ENCODE measurements at regions not wholly inside any gene's neighbourhood (a gene's known extent, or its start where the extent isn't known, plus 50 kb on each side); places are given as distances from the start of the nearest gene placed in this dataset.

DNA sequence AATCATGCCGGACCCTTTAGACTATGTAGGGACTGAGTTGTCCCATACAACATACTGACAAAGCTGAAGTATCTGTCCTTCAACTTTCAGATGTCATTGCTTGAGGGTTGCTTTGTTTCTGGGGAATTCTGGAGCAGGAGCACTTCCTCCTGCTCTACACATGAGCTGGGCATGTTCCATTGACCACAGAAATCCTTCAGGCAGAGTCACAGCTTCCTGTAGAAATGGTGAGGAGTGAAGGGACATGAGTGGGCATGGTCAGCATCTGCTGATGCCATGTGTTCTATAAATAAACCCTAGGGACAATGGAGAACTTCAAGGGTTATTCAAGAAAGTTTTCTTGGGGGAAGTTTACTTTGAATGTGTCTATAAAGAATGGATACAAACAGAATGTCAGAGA lies 296.6 kb upstream of the FBXL7 start:
- Histone ChIP-seq H3K9me2 (replicated peaks; ENCODE audit: insufficient read depth, low read length) (no peaks in the 10 kb centered on the region), H3K9me3 (replicated peaks; ENCODE audit: insufficient read depth, low read length) (no peaks in the 10 kb centered on the region), H3K4me1 (ENCODE audit: low read length) (no peaks in the 10 kb centered on the region), H3K4me2 (ENCODE audit: low read depth, low read length) (no peak overlapping the region), H2AFZ (ENCODE audit: low read length) (no peak overlapping the region), H3K9ac (ENCODE audit: low read length) (no peak overlapping the region), H3K79me2 (ENCODE audit: low read length) (no peaks in the 10 kb centered on the region), H3K36me3 (replicated peaks; ENCODE audit: insufficient read depth, low read length) (no peaks in the 10 kb centered on the region), H3K27ac (ENCODE audit: low read length) (no peak overlapping the region), H3F3A (ENCODE audit: insufficient read depth, low read length) (no peaks in the 10 kb centered on the region), H3K4me3 (ENCODE audit: low read length) (no peak overlapping the region), H3K27me3 (replicated peaks; ENCODE audit: insufficient read depth, low read length) (no peaks in the 10 kb centered on the region), H4K20me1 (ENCODE audit: insufficient read depth, low read length) (no peaks in the 10 kb centered on the region)
- TF ChIP-seq EZH2phosphoT487 (IDR thresholded peaks at IDR 0.05; ENCODE audit: low read length) (no peak), EZH2 (optimal IDR thresholded peaks at IDR 0.05; ENCODE audit: low read depth, low read length) (no peak)
- TF ChIP-seq, protein P1, sequence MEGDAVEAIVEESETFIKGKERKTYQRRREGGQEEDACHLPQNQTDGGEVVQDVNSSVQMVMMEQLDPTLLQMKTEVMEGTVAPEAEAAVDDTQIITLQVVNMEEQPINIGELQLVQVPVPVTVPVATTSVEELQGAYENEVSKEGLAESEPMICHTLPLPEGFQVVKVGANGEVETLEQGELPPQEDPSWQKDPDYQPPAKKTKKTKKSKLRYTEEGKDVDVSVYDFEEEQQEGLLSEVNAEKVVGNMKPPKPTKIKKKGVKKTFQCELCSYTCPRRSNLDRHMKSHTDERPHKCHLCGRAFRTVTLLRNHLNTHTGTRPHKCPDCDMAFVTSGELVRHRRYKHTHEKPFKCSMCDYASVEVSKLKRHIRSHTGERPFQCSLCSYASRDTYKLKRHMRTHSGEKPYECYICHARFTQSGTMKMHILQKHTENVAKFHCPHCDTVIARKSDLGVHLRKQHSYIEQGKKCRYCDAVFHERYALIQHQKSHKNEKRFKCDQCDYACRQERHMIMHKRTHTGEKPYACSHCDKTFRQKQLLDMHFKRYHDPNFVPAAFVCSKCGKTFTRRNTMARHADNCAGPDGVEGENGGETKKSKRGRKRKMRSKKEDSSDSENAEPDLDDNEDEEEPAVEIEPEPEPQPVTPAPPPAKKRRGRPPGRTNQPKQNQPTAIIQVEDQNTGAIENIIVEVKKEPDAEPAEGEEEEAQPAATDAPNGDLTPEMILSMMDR (IDR thresholded peaks at IDR 0.05; ENCODE audit: low read length), result no peak
- no peak for DNase-seq

DNA sequence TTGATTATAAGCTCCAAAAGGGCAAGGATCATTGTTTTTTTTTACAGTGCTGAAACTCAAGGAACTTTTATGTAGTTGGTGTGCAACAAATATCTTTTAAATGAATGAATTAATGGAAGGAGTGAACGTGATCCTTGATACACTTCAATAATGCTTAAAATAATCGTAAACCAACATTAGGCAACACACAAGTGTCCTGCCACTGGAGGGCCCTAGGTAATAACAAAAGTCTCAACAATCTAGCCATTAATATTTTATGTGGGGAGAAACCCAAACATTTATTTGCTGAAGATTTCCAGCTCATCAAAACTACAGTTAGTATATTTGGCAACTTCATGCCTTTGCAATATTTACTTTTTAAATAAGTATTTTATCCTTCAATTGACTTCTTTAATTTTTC lies 309.0 kb upstream of the FBXL7 start:
- Histone ChIP-seq H3K9me2 (replicated peaks; ENCODE audit: insufficient read depth, low read length) (no peaks in the 10 kb centered on the region), H3K79me2 (ENCODE audit: low read length) (no peaks in the 10 kb centered on the region), H2AFZ (ENCODE audit: low read length) (no peak overlapping the region), H3K4me3 (ENCODE audit: low read length) (no peak overlapping the region), H3F3A (ENCODE audit: insufficient read depth, low read length) (no peaks in the 10 kb centered on the region), H3K36me3 (replicated peaks; ENCODE audit: insufficient read depth, low read length) (no peaks in the 10 kb centered on the region), H3K9ac (ENCODE audit: low read length) (no peak overlapping the region), H3K4me2 (ENCODE audit: low read depth, low read length) (no peak overlapping the region), H3K4me1 (ENCODE audit: low read length) (no peaks in the 10 kb centered on the region), H4K20me1 (ENCODE audit: insufficient read depth, low read length) (no peaks in the 10 kb centered on the region), H3K27ac (ENCODE audit: low read length) (no peak overlapping the region), H3K27me3 (replicated peaks; ENCODE audit: insufficient read depth, low read length) (no peaks in the 10 kb centered on the region), H3K9me3 (replicated peaks; ENCODE audit: insufficient read depth, low read length) (no peaks in the 10 kb centered on the region)
- TF ChIP-seq, protein P1 (IDR thresholded peaks at IDR 0.05; ENCODE audit: low read length), result no peak
- no peak for TF ChIP-seq EZH2phosphoT487 (IDR thresholded peaks at IDR 0.05; ENCODE audit: low read length)
- TF ChIP-seq EZH2 (optimal IDR thresholded peaks at IDR 0.05; ENCODE audit: low read depth, low read length), result no peak
- DNase-seq, result no peak

DNA sequence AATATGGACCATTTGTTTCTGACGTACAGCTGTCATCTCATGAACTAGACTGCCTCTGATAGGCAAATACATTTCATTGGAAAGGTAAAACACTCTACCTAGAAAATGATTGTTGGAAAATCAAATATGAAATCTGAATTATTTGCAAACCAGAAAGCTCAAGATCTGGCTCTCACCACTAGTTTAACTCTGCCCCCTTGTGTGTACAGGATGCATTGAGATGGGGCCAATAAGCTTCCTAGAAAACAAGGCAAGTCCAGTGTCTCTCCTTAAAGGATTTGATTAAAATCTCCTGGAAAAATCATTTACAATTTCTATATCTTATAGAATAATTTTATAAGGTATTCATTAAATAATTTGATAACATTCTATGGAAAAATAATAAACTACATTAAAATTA lies 311.9 kb upstream of the ANKH start:
- DNase-seq, result no peak
- no peak overlapping the region for H2AFZ ChIP-seq (ENCODE audit: low read length)
- no peaks in the 10 kb centered on the region for H3F3A ChIP-seq (ENCODE audit: insufficient read depth, low read length)
- H3K4me3 ChIP-seq (ENCODE audit: low read length), result no peak overlapping the region
- no peaks in the 10 kb centered on the region for H3K79me2 ChIP-seq (ENCODE audit: low read length)
- no peak overlapping the region for H3K27ac ChIP-seq (ENCODE audit: low read length)
- no peaks in the 10 kb centered on the region for H3K36me3 ChIP-seq (replicated peaks; ENCODE audit: insufficient read depth, low read length)
- H3K4me2 ChIP-seq (ENCODE audit: low read depth, low read length), result no peak overlapping the region
- no peak for TF ChIP-seq EZH2 (optimal IDR thresholded peaks at IDR 0.05; ENCODE audit: low read depth, low read length)
- H4K20me1 ChIP-seq (ENCODE audit: insufficient read depth, low read length), result no peaks in the 10 kb centered on the region
- H3K9me2 ChIP-seq (replicated peaks; ENCODE audit: insufficient read depth, low read length), result no peaks in the 10 kb centered on the region
- H3K4me1 ChIP-seq (ENCODE audit: low read length), result no peaks in the 10 kb centered on the region
- H3K9ac ChIP-seq (ENCODE audit: low read length), result no peak overlapping the region
- no peaks in the 10 kb centered on the region for H3K27me3 ChIP-seq (replicated peaks; ENCODE audit: insufficient read depth, low read length)
- H3K9me3 ChIP-seq (replicated peaks; ENCODE audit: insufficient read depth, low read length), result no peaks in the 10 kb centered on the region

DNA sequence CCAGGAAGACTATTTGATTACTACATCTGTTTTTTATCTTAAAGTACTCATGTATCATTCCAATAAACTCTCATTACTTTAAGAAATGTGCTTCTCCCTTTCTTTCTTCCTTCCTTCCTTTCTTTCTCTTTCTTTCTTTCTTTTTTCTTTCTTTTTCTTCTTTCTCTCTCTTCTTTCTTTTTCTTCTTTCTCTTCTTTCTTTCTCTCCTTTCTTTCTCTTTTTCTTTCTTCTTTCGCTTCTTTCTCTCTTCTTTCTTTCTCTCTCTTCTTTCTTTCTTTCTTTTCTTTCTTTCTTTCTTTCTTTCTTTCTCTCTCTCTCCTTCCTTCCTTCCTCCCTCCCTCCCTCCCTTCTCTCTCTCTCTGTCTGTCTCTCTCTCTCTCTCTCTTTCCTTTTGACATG lies 298.6 kb upstream of the ANKH start:
- Histone ChIP-seq H3K9ac (ENCODE audit: low read length) (no peak overlapping the region), H3K27ac (ENCODE audit: low read length) (no peak overlapping the region), H3K27me3 (replicated peaks; ENCODE audit: insufficient read depth, low read length) (no peaks in the 10 kb centered on the region), H3K9me3 (replicated peaks; ENCODE audit: insufficient read depth, low read length) (no peaks in the 10 kb centered on the region), H2AFZ (ENCODE audit: low read length) (no peak overlapping the region), H4K20me1 (ENCODE audit: insufficient read depth, low read length) (no peaks in the 10 kb centered on the region), H3K4me2 (ENCODE audit: low read depth, low read length) (no peak overlapping the region), H3K79me2 (ENCODE audit: low read length) (no peaks in the 10 kb centered on the region), H3F3A (ENCODE audit: insufficient read depth, low read length) (no peaks in the 10 kb centered on the region), H3K4me3 (ENCODE audit: low read length) (no peak overlapping the region), H3K4me1 (ENCODE audit: low read length) (no peaks in the 10 kb centered on the region), H3K36me3 (replicated peaks; ENCODE audit: insufficient read depth, low read length) (no peaks in the 10 kb centered on the region), H3K9me2 (replicated peaks; ENCODE audit: insufficient read depth, low read length) (no peaks in the 10 kb centered on the region)
- TF ChIP-seq EZH2 (optimal IDR thresholded peaks at IDR 0.05; ENCODE audit: low read depth, low read length), result no peak
- no peak for DNase-seq

Measured in MM.1S (cell line).